SU-DHL-6 (cell line): ENCODE measurements at regions not wholly inside any gene's neighbourhood (a gene's known extent, or its start where the extent isn't known, plus 50 kb on each side); places are given as distances from the start of the nearest gene placed in this dataset.
"Not testable (repeated sequence)": the region's sequence is repeated elsewhere in the genome, so short reads cannot be mapped to it uniquely, and the experiment has no call there.

Source experiments
- CTCF ChIP-seq: fragments of 200-600 bp; sonication (generic); IDR thresholded peaks from one replicate; pipeline ENCODE4 v1.5.1; 2017; ENCODE audit warnings: antibody characterized with exemption, mild to moderate bottlenecking, low read length, moderate library complexity; ENCODE audit not compliant: insufficient read depth, poor library complexity, severe bottlenecking
- EZH2phosphoT487 ChIP-seq: fragments of 200-600 bp; sonication (generic), shearing (Covaris generic); conservative IDR thresholded peaks from 2 replicates; pipeline ENCODE4 v1.6.1; 2018; ENCODE audit warnings: mild to moderate bottlenecking, antibody characterized with exemption, low read length, moderate library complexity, mixed read lengths

- not testable (repeated sequence) for TF ChIP-seq CTCF, EZH2phosphoT487
Measured at GRCh38 chr10:27354643-27355270, 114.2 kb upstream of the ACBD5 start.
